CD4-positive, alpha-beta T cell treated with Interleukin-6 for 4 hours (primary cell): ENCODE measurements at regions not wholly inside any gene's neighbourhood (a gene's known extent, or its start where the extent isn't known, plus 50 kb on each side); places are given as distances from the start of the nearest gene placed in this dataset.

ENCODE experiments used
- DNase-seq: peaks from one replicate; pipeline ENCODE4 v3.0.0-alpha.2; 2020; ENCODE audit warnings: mixed read lengths

GRCh38 chrX:39452401-39452800 is 645.4 kb downstream of the BCOR start:
- DNase-seq = no peak

- no peak for DNase-seq
Observed at GRCh38 chrX:39453889-39454621, 643.7 kb downstream of the BCOR start.

GRCh38 chrX:39456894-39457604 is 640.7 kb downstream of the BCOR start:
- no peak for DNase-seq

GRCh38 chrX:39458779-39459178 is 639.0 kb downstream of the BCOR start:
- DNase-seq = no peak

- DNase-seq = no peak
Observed at GRCh38 chrX:39459204-39459603, 638.6 kb downstream of the BCOR start.

GRCh38 chrX:39459952-39460351 is 637.8 kb downstream of the BCOR start:
- DNase-seq = no peak

- no peak for DNase-seq
Observed at GRCh38 chrX:39460499-39460898, 637.3 kb downstream of the BCOR start.

GRCh38 chrX:39462835-39463234 is 634.9 kb downstream of the BCOR start:
- DNase-seq = no peak

- DNase-seq = no peak
Observed at GRCh38 chrX:39464253-39464652, 633.5 kb downstream of the BCOR start.

- no peak for DNase-seq
Observed at GRCh38 chrX:39465467-39465866, 632.3 kb downstream of the BCOR start.

- no peak for DNase-seq
Observed at GRCh38 chrX:39465906-39466305, 631.9 kb downstream of the BCOR start.

- no peak for DNase-seq
Observed at GRCh38 chrX:39469126-39469525, 628.6 kb downstream of the BCOR start.

- DNase-seq = no peak
Observed at GRCh38 chrX:39470588-39471407, 627.0 kb downstream of the BCOR start.

- DNase-seq = no peak
Observed at GRCh38 chrX:39472161-39472560, 625.6 kb downstream of the BCOR start.

GRCh38 chrX:39473812-39474211 is 623.9 kb downstream of the BCOR start:
- DNase-seq = no peak

GRCh38 chrX:39475372-39475771 is 622.4 kb downstream of the BCOR start:
- DNase-seq = no peak

GRCh38 chrX:39476604-39477021 is 621.1 kb downstream of the BCOR start:
- no peak for DNase-seq

GRCh38 chrX:39477031-39477761 is 620.6 kb downstream of the BCOR start:
- no peak for DNase-seq

GRCh38 chrX:39477762-39478120 is 620.0 kb downstream of the BCOR start:
- DNase-seq = peak; percentile 38

GRCh38 chrX:39479856-39480255 is 617.9 kb downstream of the BCOR start:
- no peak for DNase-seq

GRCh38 chrX:39480963-39481362 is 616.8 kb downstream of the BCOR start:
- DNase-seq = no peak

GRCh38 chrX:39481621-39482020 is 616.1 kb downstream of the BCOR start:
- no peak for DNase-seq
